GM23248 (cell line): ENCODE measurements at regions not wholly inside any gene's neighbourhood (a gene's known extent, or its start where the extent isn't known, plus 50 kb on each side); places are given as distances from the start of the nearest gene placed in this dataset.

Experiments used
- EZH2 ChIP-seq: fragments of 200-600 bp; sonication (generic); IDR thresholded peaks from 2 replicates; pipeline ENCODE4 v1.6.1; 2018; ENCODE audit warnings: antibody characterized with exemption, mild to moderate bottlenecking; ENCODE audit not compliant: insufficient read depth, poor library complexity, severe bottlenecking
- EZH2phosphoT487 ChIP-seq: fragments of 200-600 bp; sonication (generic); IDR thresholded peaks from 2 replicates; pipeline ENCODE4 v1.6.1; 2018; ENCODE audit warnings: antibody characterized with exemption, moderate library complexity, mild to moderate bottlenecking, low read depth; ENCODE audit not compliant: insufficient read depth

- TF ChIP-seq EZH2 = no peak
- no peak for TF ChIP-seq EZH2phosphoT487
These were observed 153.5 kb upstream of the NFE2L3 start for GRCh38 chr7:25998499-25998898.
